ENCODE measurements at regions not wholly inside any gene's neighbourhood (a gene's known extent, or its start where the extent isn't known, plus 50 kb on each side); places are given as distances from the start of the nearest gene placed in this dataset.

DNA sequence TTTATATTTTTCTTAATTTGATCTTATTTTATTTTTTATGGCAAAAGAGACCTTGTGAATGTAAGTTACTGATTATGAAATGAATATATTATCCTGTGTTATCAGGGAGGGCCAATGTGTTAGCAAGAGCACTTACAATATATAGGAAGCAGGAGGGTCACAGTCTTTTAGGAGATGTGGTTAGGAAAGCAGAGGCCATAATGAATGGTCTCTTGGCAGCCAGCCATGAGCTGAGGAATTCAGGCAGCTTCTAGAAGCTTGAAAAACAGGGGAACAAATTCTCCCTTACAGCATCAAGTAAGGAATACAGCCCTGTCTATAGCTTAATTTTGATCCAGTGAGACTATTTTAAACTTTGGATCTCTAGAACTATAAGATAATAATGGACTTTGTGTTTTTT lies 2374.6 kb downstream of the PCDH9 start:
- Mint-ChIP-seq H3K4me1 (no peaks in the 10 kb centered on the region), H3K36me3 (ENCODE audit: low read depth) (no peaks in the 10 kb centered on the region), H3K9me3 (no peaks in the 10 kb centered on the region), H3K27me3 (ENCODE audit: low read depth, poor library complexity) (no peaks in the 10 kb centered on the region), H3K27ac (no peak overlapping the region), H3K4me3 (no peak overlapping the region)
- TF ChIP-seq, protein P1, sequence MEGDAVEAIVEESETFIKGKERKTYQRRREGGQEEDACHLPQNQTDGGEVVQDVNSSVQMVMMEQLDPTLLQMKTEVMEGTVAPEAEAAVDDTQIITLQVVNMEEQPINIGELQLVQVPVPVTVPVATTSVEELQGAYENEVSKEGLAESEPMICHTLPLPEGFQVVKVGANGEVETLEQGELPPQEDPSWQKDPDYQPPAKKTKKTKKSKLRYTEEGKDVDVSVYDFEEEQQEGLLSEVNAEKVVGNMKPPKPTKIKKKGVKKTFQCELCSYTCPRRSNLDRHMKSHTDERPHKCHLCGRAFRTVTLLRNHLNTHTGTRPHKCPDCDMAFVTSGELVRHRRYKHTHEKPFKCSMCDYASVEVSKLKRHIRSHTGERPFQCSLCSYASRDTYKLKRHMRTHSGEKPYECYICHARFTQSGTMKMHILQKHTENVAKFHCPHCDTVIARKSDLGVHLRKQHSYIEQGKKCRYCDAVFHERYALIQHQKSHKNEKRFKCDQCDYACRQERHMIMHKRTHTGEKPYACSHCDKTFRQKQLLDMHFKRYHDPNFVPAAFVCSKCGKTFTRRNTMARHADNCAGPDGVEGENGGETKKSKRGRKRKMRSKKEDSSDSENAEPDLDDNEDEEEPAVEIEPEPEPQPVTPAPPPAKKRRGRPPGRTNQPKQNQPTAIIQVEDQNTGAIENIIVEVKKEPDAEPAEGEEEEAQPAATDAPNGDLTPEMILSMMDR (IDR thresholded peaks at IDR 0.05) = no peak
- DNase-seq = no peak

DNA sequence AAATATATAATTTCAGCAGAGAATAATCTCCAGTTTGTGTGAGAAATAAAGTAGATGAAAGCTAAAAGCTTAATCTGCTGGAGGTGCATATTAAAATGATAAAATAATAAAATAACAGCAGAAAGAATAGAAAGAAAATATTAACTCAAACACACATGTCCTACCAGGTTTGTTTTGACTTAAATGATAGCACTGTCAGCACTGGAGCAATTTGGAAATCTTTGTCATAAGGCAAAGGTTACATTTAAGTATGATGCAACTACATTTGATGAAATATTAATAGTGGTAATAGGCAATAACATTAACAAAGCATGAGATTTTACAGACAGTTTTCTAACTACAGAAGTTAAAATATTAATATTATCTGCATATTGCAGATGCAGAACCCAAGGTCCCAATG lies 2380.1 kb downstream of the PCDH9 start:
- H3K4me3 Mint-ChIP-seq = no peak overlapping the region
- no peaks in the 10 kb centered on the region for H3K9me3 Mint-ChIP-seq
- no peaks in the 10 kb centered on the region for H3K27me3 Mint-ChIP-seq (ENCODE audit: low read depth, poor library complexity)
- no peaks in the 10 kb centered on the region for H3K36me3 Mint-ChIP-seq (ENCODE audit: low read depth)
- H3K4me1 Mint-ChIP-seq = no peaks in the 10 kb centered on the region
- TF ChIP-seq, protein P1 (IDR thresholded peaks at IDR 0.05) = no peak
- no peak overlapping the region for H3K27ac Mint-ChIP-seq
- DNase-seq = no peak

DNA sequence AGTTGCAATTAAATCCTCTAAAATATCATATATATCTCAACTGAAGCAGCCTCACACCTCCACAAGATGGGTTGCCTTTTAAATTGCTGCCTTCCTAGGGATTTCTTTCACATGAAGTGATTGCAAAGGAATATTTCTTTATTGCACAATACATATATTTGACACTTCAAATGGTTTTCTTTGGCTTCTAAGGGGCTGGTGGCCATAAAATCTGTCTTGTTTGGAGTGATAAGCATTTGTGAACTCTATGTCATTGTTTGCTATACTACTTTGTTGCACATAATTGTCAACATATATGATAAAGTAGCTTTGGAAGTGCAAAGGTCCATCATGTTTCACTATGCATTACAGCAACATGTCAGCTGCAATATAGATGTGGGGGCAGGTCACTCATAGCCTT lies 2380.9 kb downstream of the PCDH9 start:
- H3K27me3 Mint-ChIP-seq (ENCODE audit: low read depth, poor library complexity) = no peaks in the 10 kb centered on the region
- DNase-seq = no peak
- H3K4me3 Mint-ChIP-seq = no peak overlapping the region
- H3K27ac Mint-ChIP-seq = no peak overlapping the region
- TF ChIP-seq, protein P1 (IDR thresholded peaks at IDR 0.05) = no peak
- H3K36me3 Mint-ChIP-seq (ENCODE audit: low read depth) = no peaks in the 10 kb centered on the region
- no peaks in the 10 kb centered on the region for H3K4me1 Mint-ChIP-seq
- no peaks in the 10 kb centered on the region for H3K9me3 Mint-ChIP-seq

DNA sequence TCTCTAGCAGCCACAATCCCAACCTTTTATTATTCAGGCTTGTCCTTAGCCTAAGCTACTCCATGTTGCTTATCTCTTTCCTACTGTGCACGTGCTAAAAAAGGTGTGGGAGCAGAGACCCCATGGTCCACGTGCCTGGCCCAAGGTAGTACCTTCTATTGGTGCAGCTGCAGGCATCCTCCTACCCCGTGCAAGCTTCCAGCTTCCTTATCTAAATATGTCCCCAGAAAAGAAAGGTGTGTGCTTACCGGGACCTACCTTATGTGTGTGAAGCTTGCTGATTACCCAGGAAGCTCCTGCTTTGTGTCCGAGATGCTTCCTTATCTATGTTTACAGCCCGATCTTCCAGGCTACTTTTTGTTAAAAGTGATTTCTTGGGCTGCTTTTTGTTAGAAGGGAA lies 2382.4 kb downstream of the PCDH9 start:
- Mint-ChIP-seq H3K9me3 (no peaks in the 10 kb centered on the region), H3K27ac (no peak overlapping the region), H3K36me3 (ENCODE audit: low read depth) (no peaks in the 10 kb centered on the region), H3K4me1 (no peaks in the 10 kb centered on the region), H3K4me3 (no peak overlapping the region), H3K27me3 (ENCODE audit: low read depth, poor library complexity) (no peaks in the 10 kb centered on the region)
- TF ChIP-seq, protein P1 (IDR thresholded peaks at IDR 0.05) = no peak
- DNase-seq = no peak

DNA sequence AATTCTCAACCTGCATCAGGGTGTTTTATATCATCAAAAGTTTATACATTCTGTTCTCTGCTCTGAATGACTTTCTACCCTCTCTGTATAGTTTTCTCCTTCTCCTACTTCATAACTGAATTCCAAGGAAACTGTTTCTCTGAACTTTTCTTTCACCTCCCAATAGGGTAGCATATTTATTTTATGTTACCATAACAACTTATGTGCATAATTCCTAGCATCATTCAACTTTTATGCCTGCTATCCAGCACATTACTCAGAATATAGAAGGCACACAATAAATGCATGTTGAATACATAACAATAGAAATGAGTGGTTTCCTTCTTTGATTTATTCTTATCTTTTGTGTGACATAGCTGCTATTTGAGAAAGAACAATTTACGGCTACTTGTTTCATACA lies 2385.0 kb downstream of the PCDH9 start:
- DNase-seq = no peak
- H3K9me3 Mint-ChIP-seq = no peaks in the 10 kb centered on the region
- TF ChIP-seq, protein P1 (IDR thresholded peaks at IDR 0.05) = no peak
- no peaks in the 10 kb centered on the region for H3K4me1 Mint-ChIP-seq
- H3K4me3 Mint-ChIP-seq = no peak overlapping the region
- no peaks in the 10 kb centered on the region for H3K27me3 Mint-ChIP-seq (ENCODE audit: low read depth, poor library complexity)
- no peak overlapping the region for H3K27ac Mint-ChIP-seq
- H3K36me3 Mint-ChIP-seq (ENCODE audit: low read depth) = no peaks in the 10 kb centered on the region

DNA sequence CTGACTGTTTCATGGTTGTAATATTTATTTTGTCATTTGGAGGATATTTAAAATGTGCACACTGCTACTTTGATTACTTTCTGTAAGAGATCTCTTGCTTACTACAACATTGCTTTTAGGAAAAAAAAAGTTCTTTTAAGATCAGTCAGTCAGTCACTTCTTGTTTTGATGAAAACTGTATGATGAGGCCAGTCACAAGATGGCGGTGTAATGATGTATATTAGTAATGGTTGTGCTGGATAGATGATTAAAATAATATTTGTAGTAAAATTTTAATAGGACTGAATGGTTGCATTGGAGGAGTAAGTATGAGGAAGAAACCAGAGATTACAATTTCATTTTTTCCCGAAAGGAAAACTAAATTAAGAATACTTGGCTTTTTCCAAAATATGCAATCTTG lies 2411.1 kb downstream of the PCDH9 start:
- no peak overlapping the region for H3K27ac Mint-ChIP-seq
- TF ChIP-seq, protein P1 (IDR thresholded peaks at IDR 0.05) = no peak
- H3K36me3 Mint-ChIP-seq (ENCODE audit: low read depth) = no peaks in the 10 kb centered on the region
- no peaks in the 10 kb centered on the region for H3K9me3 Mint-ChIP-seq
- H3K4me3 Mint-ChIP-seq = no peak overlapping the region
- no peaks in the 10 kb centered on the region for H3K4me1 Mint-ChIP-seq
- H3K27me3 Mint-ChIP-seq (ENCODE audit: low read depth, poor library complexity) = no peaks in the 10 kb centered on the region
- no peak for DNase-seq
